MCF 10A (cell line): ENCODE measurements at regions not wholly inside any gene's neighbourhood (a gene's known extent, or its start where the extent isn't known, plus 50 kb on each side); places are given as distances from the start of the nearest gene placed in this dataset.

Experiments used
- BruUV-seq: library from RNA; stranded (reverse); fragments of 400-500 nt; replicated peaks from 2 replicates; lab custom pipeline; 2021; lab: Mats Ljungman, UMichigan
- CTCF ChIA-PET: fragments of 300-600 bp; sonication (Branson Sonifier 250); formaldehyde crosslinking; extraction: SDS; loops from one replicate; lab custom pipeline; 2021; ENCODE audit warnings: antibody characterized with exemption, inconsistent platforms; lab: Yijun Ruan, JAX
- POLR2A ChIA-PET: fragments of 300-600, 350-650 bp; sonication (Branson Sonifier 250); formaldehyde crosslinking; extraction: SDS; loops from one replicate; lab custom pipeline; 2020; ENCODE audit warnings: antibody characterized with exemption, inconsistent platforms; lab: Yijun Ruan, JAX
- DNase-seq: peaks from one replicate; pipeline ENCODE4 v3.0.0-alpha.2; 2018; ENCODE audit not compliant: unreplicated experiment
- H3K27ac Mint-ChIP-seq: one replicate; pipeline ENCODE4 v1.8.0; 2022; ENCODE audit warnings: mild to moderate bottlenecking, low read depth, mixed read lengths; ENCODE audit not compliant: unreplicated experiment
- H3K27me3 Mint-ChIP-seq: one replicate; pipeline ENCODE4 v1.8.0; 2022; ENCODE audit warnings: mixed read lengths; ENCODE audit not compliant: insufficient read depth, unreplicated experiment
- H3K36me3 Mint-ChIP-seq: one replicate; pipeline ENCODE4 v1.8.0; 2022; ENCODE audit warnings: mild to moderate bottlenecking, moderate library complexity, mixed read lengths; ENCODE audit not compliant: insufficient read depth, unreplicated experiment
- H3K4me1 Mint-ChIP-seq: one replicate; pipeline ENCODE4 v1.8.0; 2022; ENCODE audit warnings: mixed read lengths; ENCODE audit not compliant: insufficient read depth, unreplicated experiment
- H3K4me3 Mint-ChIP-seq: one replicate; pipeline ENCODE4 v1.8.0; 2022; ENCODE audit warnings: mild to moderate bottlenecking, moderate library complexity, mixed read lengths; ENCODE audit not compliant: unreplicated experiment
- H3K9me3 Mint-ChIP-seq: one replicate; pipeline ENCODE4 v1.8.0; 2022; ENCODE audit warnings: mixed read lengths; ENCODE audit not compliant: unreplicated experiment
- CTCF ChIP-seq: fragments of 200-600 bp; IDR thresholded peaks from one replicate; pipeline ENCODE4 v1.8.0; 2022; ENCODE audit warnings: antibody characterized with exemption, mild to moderate bottlenecking; ENCODE audit not compliant: unreplicated experiment
- intact Hi-C: fragments of 100-400 bp; cut with micrococcal nuclease; formaldehyde crosslinking; loops from 2 replicates; pipeline ENCODE4 v1.14.1; 2022

- Mint-ChIP-seq H3K27me3 (no peaks in the 10 kb centered on the region), H3K4me1 (peaks cover 13% of the 10 kb centered on the region), H3K36me3 (peaks cover 11% of the 10 kb centered on the region), H3K4me3 (no peak overlapping the region), H3K27ac (no peak overlapping the region), H3K9me3 (no peaks in the 10 kb centered on the region)
- intact Hi-C loops, result loop anchor here (5.0 to 10.0 kb wide), 2 partner anchors 75 to 662 kb away; no protein-coding TSS in a partner anchor
- CTCF ChIA-PET, result no interaction called here
- POLR2A ChIA-PET, result no interaction called here
- no peak for TF ChIP-seq CTCF
- DNase-seq, result no peak
- BruUV-seq, result no TSS peak
Measured at GRCh38 chr2:7999683-8000476, 682.0 kb upstream of the ID2 start.

- Mint-ChIP-seq H3K27ac (no peak overlapping the region), H3K9me3 (no peaks in the 10 kb centered on the region), H3K4me3 (no peak overlapping the region), H3K4me1 (peaks cover 15% of the 10 kb centered on the region), H3K27me3 (no peaks in the 10 kb centered on the region), H3K36me3 (peaks cover 11% of the 10 kb centered on the region)
- no TSS peak for BruUV-seq
- intact Hi-C loops, result loop anchor here (5.0 to 10.0 kb wide), 2 partner anchors 74 to 661 kb away; no protein-coding TSS in a partner anchor
- CTCF ChIA-PET, result no interaction called here
- POLR2A ChIA-PET, result no interaction called here
- no peak for TF ChIP-seq CTCF
- DNase-seq, result peak; percentile 23
Measured at GRCh38 chr2:8000870-8001269, 681.0 kb upstream of the ID2 start.

- intact Hi-C loops, result loop anchor here (5.0 to 10.0 kb wide), 2 partner anchors 72 to 659 kb away; no protein-coding TSS in a partner anchor
- Mint-ChIP-seq H3K27me3 (no peaks in the 10 kb centered on the region), H3K27ac (no peak overlapping the region), H3K9me3 (no peaks in the 10 kb centered on the region), H3K36me3 (peaks cover 11% of the 10 kb centered on the region), H3K4me1 (peaks cover 15% of the 10 kb centered on the region), H3K4me3 (no peak overlapping the region)
- ChIA-PET CTCF (interaction anchor here (0.6 kb wide), 2 partner anchors 222 to 566 kb away, joined by 3 to 4 read pairs; no protein-coding TSS in a partner anchor), POLR2A (no interaction called here)
- no peak for DNase-seq
- BruUV-seq, result no TSS peak
- TF ChIP-seq CTCF, result no peak
Measured at GRCh38 chr2:8002765-8003393, 679.0 kb upstream of the ID2 start.

- Mint-ChIP-seq H3K4me1 (peaks cover 15% of the 10 kb centered on the region), H3K27ac (peak overlapping the region; percentile 76), H3K27me3 (no peaks in the 10 kb centered on the region), H3K9me3 (no peaks in the 10 kb centered on the region), H3K36me3 (peaks cover 11% of the 10 kb centered on the region), H3K4me3 (no peak overlapping the region)
- no peak for TF ChIP-seq CTCF
- no TSS peak for BruUV-seq
- ChIA-PET CTCF (interaction anchor here (0.5 to 0.6 kb wide), 3 partner anchors 11 to 567 kb away, joined by 3 to 4 read pairs (median 3); no protein-coding TSS in a partner anchor), POLR2A (interaction anchor here (0.8 to 1.3 kb wide), 6 partner anchors 11 to 678 kb away, joined by 3 to 5 read pairs (median 3); partner anchors contain the start of gene ID2)
- intact Hi-C loops, result loop anchor here (5.0 to 10.0 kb wide), 2 partner anchors 71 to 659 kb away; no protein-coding TSS in a partner anchor
- no peak for DNase-seq
Measured at GRCh38 chr2:8003462-8004075, 678.3 kb upstream of the ID2 start.
